WERI-Rb-1 (cell line): ENCODE measurements at regions not wholly inside any gene's neighbourhood (a gene's known extent, or its start where the extent isn't known, plus 50 kb on each side); places are given as distances from the start of the nearest gene placed in this dataset.

Experiments used
- DNase-seq: peaks from one replicate; pipeline ENCODE4 v3.0.0-alpha.2; 2020
- H3K27ac ChIP-seq: fragments of 250-450 bp; sonication (Bioruptor Pico); 2 replicates; pipeline ENCODE4 v1.5.1; 2020; ENCODE audit warnings: mild to moderate bottlenecking, moderate library complexity
- H3K27me3 ChIP-seq: fragments of 250-450 bp; sonication (Bioruptor Pico); 2 replicates; pipeline ENCODE4 v1.5.1; 2021; ENCODE audit warnings: mild to moderate bottlenecking, low read depth, moderate library complexity; ENCODE audit not compliant: insufficient read depth, severe bottlenecking
- H3K36me3 ChIP-seq: fragments of 250-450 bp; sonication (Bioruptor Pico); 2 replicates; pipeline ENCODE4 v1.5.1; 2020; ENCODE audit warnings: mild to moderate bottlenecking, moderate library complexity
- H3K4me3 ChIP-seq: 2 replicates; pipeline ENCODE4 v1.5.1; 2011; ENCODE audit warnings: low read depth, mild to moderate bottlenecking, control low read depth, low read length
- H3K9me3 ChIP-seq: fragments of 250-450 bp; sonication (Bioruptor Pico); 2 replicates; pipeline ENCODE4 v1.5.1; 2021; ENCODE audit warnings: mild to moderate bottlenecking, moderate library complexity; ENCODE audit not compliant: severe bottlenecking
- CTCF ChIP-seq: IDR thresholded peaks from 2 replicates; pipeline ENCODE4 v1.5.1; 2011; ENCODE audit warnings: low read depth, mild to moderate bottlenecking, control low read depth, inconsistent platforms, low read length

GRCh38 chr21:43276811-43277210 lies 108.0 kb downstream of the CRYAA start:
- no peak for DNase-seq
- no peaks in the 10 kb centered on the region for H3K36me3 ChIP-seq
- H3K4me3 ChIP-seq = no peak overlapping the region
- TF ChIP-seq CTCF = no peak
- no peaks in the 10 kb centered on the region for H3K27me3 ChIP-seq
- H3K9me3 ChIP-seq = no peaks in the 10 kb centered on the region
- H3K27ac ChIP-seq = no peak overlapping the region

DNA sequence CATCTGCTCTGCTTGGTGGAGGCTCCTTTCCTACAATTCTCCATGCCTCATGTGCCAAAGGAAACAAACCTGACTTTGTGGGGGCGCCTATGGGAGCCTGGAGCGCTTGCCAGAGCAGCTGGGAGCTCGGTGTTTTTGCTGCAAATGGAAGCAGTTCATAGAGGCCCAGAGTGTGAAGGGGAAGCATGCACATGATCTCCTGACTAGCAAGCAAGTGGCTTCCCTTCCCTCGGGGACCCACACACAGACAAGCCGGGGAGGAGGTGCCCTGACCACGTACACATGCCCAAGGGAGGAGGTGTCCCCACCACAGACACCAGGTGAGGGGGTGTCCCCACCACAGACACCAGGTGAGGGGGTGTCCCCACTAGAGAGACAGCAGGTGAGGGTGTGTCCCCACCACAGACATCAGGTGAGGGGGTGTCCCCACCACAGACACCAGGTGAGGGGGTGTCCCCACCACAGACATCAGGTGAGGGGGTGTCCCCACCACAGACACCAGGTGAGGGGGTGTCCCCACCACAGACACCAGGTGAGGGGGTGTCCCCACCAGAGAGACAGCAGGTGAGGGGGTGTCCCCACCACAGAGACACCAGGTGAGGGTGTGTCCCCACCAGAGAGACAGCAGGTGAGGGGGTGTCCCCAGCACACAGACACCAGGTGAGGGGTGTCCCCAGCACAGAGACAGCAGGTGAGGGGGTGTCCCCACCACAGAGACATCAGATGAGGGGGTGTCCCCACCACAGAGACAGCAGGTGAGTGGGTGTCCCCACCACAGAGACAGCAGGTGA lies 106.8 kb downstream of the CRYAA start:
- Histone ChIP-seq H3K27me3 (no peaks in the 10 kb centered on the region), H3K27ac (no peak overlapping the region), H3K9me3 (no peaks in the 10 kb centered on the region), H3K4me3 (no peak overlapping the region), H3K36me3 (no peaks in the 10 kb centered on the region)
- DNase-seq = no peak
- TF ChIP-seq CTCF = no peak

DNA sequence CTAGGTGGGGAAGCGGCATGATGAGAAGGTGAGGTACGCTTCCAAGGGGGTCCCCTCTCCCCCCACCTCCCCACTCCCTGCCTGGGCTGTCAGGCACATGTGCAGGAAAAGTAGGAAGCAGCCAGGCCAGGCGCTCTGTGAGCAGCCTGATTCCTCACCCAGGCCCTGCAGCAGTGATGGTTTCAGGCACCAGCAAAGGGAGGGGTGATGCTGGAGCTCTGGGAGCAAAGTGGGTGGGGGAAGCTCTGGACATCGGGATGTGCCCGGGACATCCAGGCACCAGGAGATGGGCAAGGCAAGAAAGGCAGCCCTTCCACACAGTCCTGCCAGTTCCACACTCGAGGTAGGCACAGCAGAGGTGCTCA lies 106.1 kb downstream of the CRYAA start:
- DNase-seq = no peak
- no peak overlapping the region for H3K4me3 ChIP-seq
- no peak for TF ChIP-seq CTCF
- no peak overlapping the region for H3K27ac ChIP-seq
- H3K27me3 ChIP-seq = no peaks in the 10 kb centered on the region
- no peaks in the 10 kb centered on the region for H3K9me3 ChIP-seq
- no peaks in the 10 kb centered on the region for H3K36me3 ChIP-seq

DNA sequence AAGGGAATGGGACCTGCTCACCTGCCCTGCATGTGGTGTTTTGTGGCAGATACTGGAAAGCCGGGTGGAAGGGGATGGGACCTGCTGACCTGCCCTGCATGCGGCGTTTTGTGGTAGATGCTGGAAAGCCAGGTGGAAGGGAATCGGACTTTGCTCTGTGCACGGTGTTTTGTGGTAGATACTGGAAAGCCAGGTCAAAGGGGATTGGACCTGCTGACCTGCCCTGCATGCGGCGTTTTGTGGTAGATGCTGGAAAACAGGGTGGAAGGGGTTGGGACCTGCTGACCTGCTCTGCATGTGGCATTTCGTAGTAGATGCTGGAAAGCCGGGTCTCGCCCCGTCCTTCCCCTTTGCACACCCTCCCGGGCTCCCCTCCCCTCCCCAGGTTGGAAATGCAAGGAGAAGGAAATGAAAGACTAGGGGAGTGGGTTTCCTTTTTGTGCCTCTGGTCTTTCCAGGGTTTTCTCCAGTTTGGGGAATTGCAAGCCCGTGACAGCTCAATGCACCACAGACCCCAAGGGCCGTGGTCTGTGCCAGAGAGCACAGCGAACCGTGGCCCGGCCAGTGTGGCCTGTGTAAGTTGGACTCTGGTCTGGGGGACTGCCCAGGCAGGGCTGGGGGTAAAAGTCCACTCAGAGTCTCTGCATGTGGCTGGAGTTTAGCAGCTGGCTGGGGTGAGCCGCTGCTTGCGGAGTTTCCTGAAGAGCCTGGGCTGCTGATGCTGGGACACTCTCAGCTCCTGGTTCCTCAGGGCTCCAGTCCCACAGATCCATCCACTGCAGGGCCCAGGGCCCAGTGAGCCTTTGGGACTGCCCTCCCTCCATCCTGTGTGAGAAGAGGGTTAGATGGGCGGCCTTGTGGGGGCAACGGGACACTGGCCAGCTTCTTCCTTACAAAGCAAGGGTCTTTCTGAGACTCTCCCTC lies 105.5 kb downstream of the CRYAA start:
- TF ChIP-seq CTCF = no peak
- no peaks in the 10 kb centered on the region for H3K27me3 ChIP-seq

DNA sequence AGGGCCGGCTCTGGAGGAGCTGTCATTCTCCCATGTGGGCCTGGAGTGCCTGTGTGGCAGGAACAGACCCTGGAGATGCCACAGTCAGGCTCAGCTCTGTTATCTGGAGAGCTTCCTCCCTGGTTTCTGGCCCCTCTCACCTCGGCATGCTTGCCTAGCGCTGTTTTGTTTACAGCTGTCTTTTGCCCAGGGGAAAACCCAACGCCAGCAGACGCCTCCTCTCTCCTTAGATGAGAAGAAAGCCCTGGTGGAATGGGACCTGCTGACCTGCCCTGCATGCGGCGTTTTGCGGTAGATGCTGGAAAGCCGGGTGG lies 104.9 kb downstream of the CRYAA start:
- H3K27me3 ChIP-seq = no peaks in the 10 kb centered on the region
- no peaks in the 10 kb centered on the region for H3K9me3 ChIP-seq
- DNase-seq = no peak
- no peak for TF ChIP-seq CTCF
- no peak overlapping the region for H3K27ac ChIP-seq
- no peak overlapping the region for H3K4me3 ChIP-seq
- H3K36me3 ChIP-seq = no peaks in the 10 kb centered on the region

More for the DNA sequence above, 105.5 kb downstream of the CRYAA start:
- Histone ChIP-seq H3K36me3 (no peaks in the 10 kb centered on the region), H3K27ac (no peak overlapping the region), H3K9me3 (no peaks in the 10 kb centered on the region), H3K4me3 (no peak overlapping the region)
- no peak for DNase-seq
